IMR-90 (cell line): ENCODE measurements at regions not wholly inside any gene's neighbourhood (a gene's known extent, or its start where the extent isn't known, plus 50 kb on each side); places are given as distances from the start of the nearest gene placed in this dataset.

ENCODE experiments used
- ATAC-seq: fragments of 200-7000 bp; cut with Tn5 transposase; 2 replicates; pipeline ENCODE4 v1.9.1; 2020; ENCODE audit warnings: low read depth, mild to moderate bottlenecking, moderate library complexity
- BruUV-seq: library from RNA; stranded (reverse); fragments of 400-500 nt; replicated peaks from 2 replicates; lab custom pipeline; 2021; lab: Mats Ljungman, UMichigan
- CTCF ChIA-PET: fragments of 300-600 bp; formaldehyde crosslinking; extraction: SDS; loops from one replicate; lab custom pipeline; 2021; ENCODE audit warnings: antibody characterized with exemption; lab: Yijun Ruan, JAX
- POLR2A ChIA-PET: fragments of 300-600 bp; sonication (Branson Sonifier 250); formaldehyde crosslinking; loops from one replicate; lab custom pipeline; 2022; ENCODE audit warnings: antibody characterized with exemption; ENCODE audit not compliant: unreplicated experiment; lab: Charles Lee
- DNase-seq: peaks from one replicate; pipeline ENCODE4 v3.0.0; 2013
- H2AFZ ChIP-seq: replicated peaks from 2 replicates; pipeline ENCODE3; 2013; ENCODE audit warnings: low read length, mild to moderate bottlenecking; ENCODE audit not compliant: poor library complexity
- H2AK5ac ChIP-seq: 2 replicates; pipeline ENCODE4 v1.6.1; 2013; ENCODE audit warnings: low read depth, low read length, inconsistent platforms
- H2AK9ac ChIP-seq: replicated peaks from 2 replicates; pipeline ENCODE3; 2013; ENCODE audit warnings: mild to moderate bottlenecking, low read depth, low read length, moderate library complexity; ENCODE audit not compliant: poor library complexity
- H2BK120ac ChIP-seq: 2 replicates; pipeline ENCODE4 v1.6.1; 2013; ENCODE audit warnings: low read depth, low read length, inconsistent platforms
- H2BK15ac ChIP-seq: 3 replicates; pipeline ENCODE4 v1.6.1; 2013; ENCODE audit warnings: low read depth, low read length, inconsistent platforms
- H2BK20ac ChIP-seq: 2 replicates; pipeline ENCODE4 v1.6.1; 2013; ENCODE audit warnings: low read depth, mild to moderate bottlenecking, inconsistent platforms, low read length, moderate library complexity
- H2BK5ac ChIP-seq: 2 replicates; pipeline ENCODE4 v1.6.1; 2013; ENCODE audit warnings: mild to moderate bottlenecking, low read depth, low read length, inconsistent platforms; ENCODE audit not compliant: poor library complexity, severe bottlenecking
- H3K14ac ChIP-seq: replicated peaks from 2 replicates; pipeline ENCODE4 v1.6.1; 2013; ENCODE audit warnings: low read depth, low read length, inconsistent platforms
- H3K18ac ChIP-seq: 2 replicates; pipeline ENCODE4 v1.6.1; 2013; ENCODE audit warnings: low read depth, low read length, control low read depth
- H3K23ac ChIP-seq: 2 replicates; pipeline ENCODE4 v1.6.1; 2013; ENCODE audit warnings: low read depth, low read length, inconsistent platforms
- H3K27ac ChIP-seq: 2 replicates; pipeline ENCODE4 v1.5.1; 2013; ENCODE audit warnings: mild to moderate bottlenecking, control low read depth, low read length; ENCODE audit not compliant: insufficient read depth
- H3K27me3 ChIP-seq: 2 replicates; pipeline ENCODE4 v1.6.1; 2013; ENCODE audit warnings: low read length; ENCODE audit not compliant: control insufficient read depth, insufficient read depth
- H3K36me3 ChIP-seq: 2 replicates; pipeline ENCODE4 v1.6.1; 2013; ENCODE audit warnings: low read length, mixed read lengths; ENCODE audit not compliant: control insufficient read depth, insufficient read depth
- H3K4ac ChIP-seq: 2 replicates; pipeline ENCODE4 v1.6.1; 2013; ENCODE audit warnings: low read depth, low read length, inconsistent platforms
- H3K4me1 ChIP-seq: 2 replicates; pipeline ENCODE4 v1.6.1; 2013; ENCODE audit warnings: low read length, mixed read lengths; ENCODE audit not compliant: control insufficient read depth, insufficient read depth
- H3K4me2 ChIP-seq: 2 replicates; pipeline ENCODE4 v1.6.1; 2013; ENCODE audit warnings: low read depth, mild to moderate bottlenecking, control low read depth, low read length, moderate library complexity
- H3K4me3 ChIP-seq: 2 replicates; pipeline ENCODE4 v1.5.1; 2013; ENCODE audit warnings: low read depth, mild to moderate bottlenecking, control low read depth, low read length, moderate library complexity; ENCODE audit not compliant: insufficient read depth
- H3K56ac ChIP-seq: 2 replicates; pipeline ENCODE4 v1.6.1; 2013; ENCODE audit warnings: low read length, inconsistent platforms; ENCODE audit not compliant: insufficient read depth; ENCODE audit errors: extremely low read depth
- H3K79me1 ChIP-seq, 2 experiments: 2 replicates each; pipeline ENCODE4 v1.6.1; 2013; ENCODE audit warnings: low read length in 2 of 2, inconsistent platforms in 1 of 2, low read depth in 1 of 2
- H3K9ac ChIP-seq: 2 replicates; pipeline ENCODE4 v1.6.1; 2013; ENCODE audit warnings: low read depth, low read length, control low read depth
- H3K9me1 ChIP-seq: 2 replicates; pipeline ENCODE4 v1.6.1; 2013; ENCODE audit warnings: low read length, inconsistent platforms; ENCODE audit not compliant: insufficient read depth
- H3K9me3 ChIP-seq: 2 replicates; pipeline ENCODE4 v1.6.1; 2013; ENCODE audit warnings: low read length; ENCODE audit not compliant: control insufficient read depth, insufficient read depth
- H4K20me1 ChIP-seq: 2 replicates; pipeline ENCODE4 v1.6.1; 2013; ENCODE audit warnings: low read length, inconsistent platforms; ENCODE audit not compliant: insufficient read depth
- H4K5ac ChIP-seq: 2 replicates; pipeline ENCODE4 v1.6.1; 2013; ENCODE audit warnings: mild to moderate bottlenecking, low read depth, low read length, control low read depth
- H4K8ac ChIP-seq, 2 experiments: 2 replicates each; pipeline ENCODE4 v1.6.1; 2013; ENCODE audit warnings: low read depth in 2 of 2, low read length in 2 of 2, control low read depth in 1 of 2, inconsistent platforms in 1 of 2
- H4K91ac ChIP-seq: 2 replicates; pipeline ENCODE4 v1.6.1; 2013; ENCODE audit warnings: low read depth, low read length, inconsistent platforms; ENCODE audit not compliant: insufficient read depth
- CEBPB ChIP-seq: IDR thresholded peaks from 2 replicates; pipeline ENCODE4 v1.6.1; 2012; ENCODE audit warnings: low read depth, low read length, improper control_type of control experiment
- CHD1 ChIP-seq: IDR thresholded peaks from 2 replicates; pipeline ENCODE4 v1.6.1; 2012; ENCODE audit warnings: low read depth, low read length, improper control_type of control experiment
- FOS ChIP-seq: fragments of 150-350 bp; IDR thresholded peaks from 2 replicates; pipeline ENCODE4 v1.6.1; 2016; ENCODE audit warnings: low read depth, low read length
- MAZ ChIP-seq: IDR thresholded peaks from 2 replicates; pipeline ENCODE4 v1.6.1; 2012; ENCODE audit warnings: low read depth, mild to moderate bottlenecking, low read length, improper control_type of control experiment, moderate library complexity, borderline replicate concordance
- MXI1 ChIP-seq: IDR thresholded peaks from 2 replicates; pipeline ENCODE4 v1.6.1; 2012; ENCODE audit warnings: low read depth, mild to moderate bottlenecking, low read length, moderate library complexity, borderline replicate concordance
- NFE2L2 ChIP-seq: fragments of 150-350 bp; IDR thresholded peaks from 2 replicates; pipeline ENCODE4 v1.6.1; 2016; ENCODE audit warnings: low read depth, mild to moderate bottlenecking, low read length
- POLR2A ChIP-seq: IDR thresholded peaks from 2 replicates; pipeline ENCODE4 v1.6.1; 2012; ENCODE audit warnings: mild to moderate bottlenecking, low read depth, low read length
- RAD21 ChIP-seq: IDR thresholded peaks from 2 replicates; pipeline ENCODE4 v1.6.1; 2012; ENCODE audit warnings: low read length, improper control_type of control experiment
- RCOR1 ChIP-seq: IDR thresholded peaks from 2 replicates; pipeline ENCODE4 v1.6.1; 2012; ENCODE audit warnings: mild to moderate bottlenecking, low read length, improper control_type of control experiment; ENCODE audit not compliant: insufficient replicate concordance
- RFX5 ChIP-seq: IDR thresholded peaks from 2 replicates; pipeline ENCODE4 v1.8.0; 2012; ENCODE audit warnings: low read depth, mild to moderate bottlenecking, low read length, moderate library complexity
- WGBS, 2 experiments: methylation state at CpG; one replicate each; pipeline versions ENCODE4 v1.1.5 to v1.1.7; 2013; ENCODE audit warnings: missing lambda C conversion rate in 2 of 2; ENCODE audit not compliant: insufficient read length in 1 of 2; ENCODE audit errors: extremely low coverage in 2 of 2; 5-methylcytosine and 5-hydroxymethylcytosine counted together
- dilution Hi-C: fragments of 300-500 bp; cut with HindIII; formaldehyde crosslinking; loops from one replicate; pipeline ENCODE4 v1.14.3; 2018; ENCODE audit warnings: low sequenced_read_pairs; ENCODE audit not compliant: unreplicated experiment
- in situ Hi-C: fragments of 300-500 bp; cut with MboI; formaldehyde crosslinking; loops from 3 replicates; pipeline ENCODE4 v1.14.3; 2019; ENCODE audit warnings: low sequenced_read_pairs, inconsistent platforms, mixed read lengths
- intact Hi-C: fragments of 100-400 bp; cut with micrococcal nuclease; formaldehyde crosslinking; loops from 2 replicates; pipeline ENCODE4 v1.10.0; 2022
- TF ChIP-seq, protein P1 (sequence below): fragments of 150-350 bp; IDR thresholded peaks from 2 replicates; pipeline ENCODE4 v1.6.1; 2016; ENCODE audit warnings: low read depth, mild to moderate bottlenecking, low read length, moderate library complexity, borderline replicate concordance

DNA sequence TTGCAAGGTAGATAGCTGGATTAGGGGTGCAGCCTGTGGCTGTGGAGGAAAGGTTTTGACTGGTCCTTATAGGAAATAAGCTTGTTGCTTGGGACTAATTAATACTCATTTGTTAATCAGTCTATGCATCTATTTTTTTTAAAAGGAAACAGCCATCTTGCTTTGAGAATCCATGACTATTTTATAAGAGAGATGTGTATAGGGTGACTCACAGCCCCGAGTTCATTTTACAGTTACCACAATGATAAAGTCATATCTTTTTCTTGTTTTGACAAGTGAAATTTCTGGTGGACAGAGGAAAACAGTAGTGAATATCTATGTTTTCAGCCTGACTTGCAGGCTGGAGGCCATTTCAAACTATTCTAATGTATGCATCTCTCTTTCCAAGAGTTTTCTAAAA, 193.5 kb upstream of the CCDC68 start:
- POLR2A ChIA-PET = no interaction called here
- no peak overlapping the region for H3K14ac ChIP-seq
- H4K5ac ChIP-seq = no peak overlapping the region
- no peak overlapping the region for H3K4me2 ChIP-seq
- in situ Hi-C loops = no loop called here
- no peak overlapping the region for H2BK15ac ChIP-seq
- no peak overlapping the region for H3K4me3 ChIP-seq
- H3K79me1 ChIP-seq = no peaks in the 10 kb centered on the region
- no peaks in the 10 kb centered on the region for H3K4me1 ChIP-seq
- no peaks in the 10 kb centered on the region for H3K36me3 ChIP-seq
- no peak overlapping the region for H2BK5ac ChIP-seq
- TF ChIP-seq RCOR1 = no peak
- TF ChIP-seq MXI1 = no peak
- no peak for TF ChIP-seq CHD1
- TF ChIP-seq POLR2A = no peak
- no peak for TF ChIP-seq FOS
- TF ChIP-seq MAZ = no peak
- TF ChIP-seq RFX5 = no peak
- no peak for TF ChIP-seq CEBPB
- no peak for TF ChIP-seq RAD21
- TF ChIP-seq, protein P1, sequence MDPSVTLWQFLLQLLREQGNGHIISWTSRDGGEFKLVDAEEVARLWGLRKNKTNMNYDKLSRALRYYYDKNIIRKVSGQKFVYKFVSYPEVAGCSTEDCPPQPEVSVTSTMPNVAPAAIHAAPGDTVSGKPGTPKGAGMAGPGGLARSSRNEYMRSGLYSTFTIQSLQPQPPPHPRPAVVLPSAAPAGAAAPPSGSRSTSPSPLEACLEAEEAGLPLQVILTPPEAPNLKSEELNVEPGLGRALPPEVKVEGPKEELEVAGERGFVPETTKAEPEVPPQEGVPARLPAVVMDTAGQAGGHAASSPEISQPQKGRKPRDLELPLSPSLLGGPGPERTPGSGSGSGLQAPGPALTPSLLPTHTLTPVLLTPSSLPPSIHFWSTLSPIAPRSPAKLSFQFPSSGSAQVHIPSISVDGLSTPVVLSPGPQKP = no peak
- no peak for TF ChIP-seq NFE2L2
- no CpG with 5 or more reads among the region's 1 CpG for WGBS, 2 experiments
- BruUV-seq = no TSS peak
- H3K56ac ChIP-seq = no peak overlapping the region
- no peaks in the 10 kb centered on the region for H3K9me1 ChIP-seq
- H4K8ac ChIP-seq = no peak overlapping the region
- H3K9me3 ChIP-seq = no peaks in the 10 kb centered on the region
- DNase-seq (peak; percentile 73), ATAC-seq (0 out of 2 replicates have a peak, but pooled peaks have one; percentile 29)
- intact Hi-C loops = no loop called here
- H4K20me1 ChIP-seq = no peaks in the 10 kb centered on the region
- no peak overlapping the region for H2AK5ac ChIP-seq
- peaks cover 18% of the 10 kb centered on the region for H3K27me3 ChIP-seq
- no peak overlapping the region for H3K9ac ChIP-seq
- H2AFZ ChIP-seq = no peak overlapping the region
- no peak overlapping the region for H2BK20ac ChIP-seq
- H2AK9ac ChIP-seq = no peak overlapping the region
- H3K18ac ChIP-seq = no peak overlapping the region
- H3K27ac ChIP-seq = no peak overlapping the region
- no peak overlapping the region for H3K23ac ChIP-seq
- H3K4ac ChIP-seq = no peak overlapping the region
- CTCF ChIA-PET = no interaction called here
- dilution Hi-C loops = no loop called here
- H4K91ac ChIP-seq = no peak overlapping the region
- H2BK120ac ChIP-seq = no peak overlapping the region
